Bronchial epithelial cell (primary cell): ENCODE measurements at regions not wholly inside any gene's neighbourhood (a gene's known extent, or its start where the extent isn't known, plus 50 kb on each side); places are given as distances from the start of the nearest gene placed in this dataset.
A peak's percentile ranks its signal among the peaks of the same experiment; 100 is the strongest.
"Not testable (repeated sequence)": the region's sequence is repeated elsewhere in the genome, so short reads cannot be mapped to it uniquely, and the experiment has no call there.

Experiments used
- DNase-seq: peaks from one replicate; pipeline ENCODE4 v3.0.0-alpha.2; 2010; ENCODE audit warnings: low read depth
- FAIRE-seq: peaks from 2 replicates; lab custom pipeline; 2011; peaks lifted over from hg19 to GRCh38; lab: Jason Lieb, UNC
- H3K27me3 ChIP-seq: 2 replicates; pipeline ENCODE4 v1.5.1; 2011; ENCODE audit warnings: low read length; ENCODE audit not compliant: control insufficient read depth, insufficient read depth
- H3K36me3 ChIP-seq: 2 replicates; pipeline ENCODE4 v1.5.1; 2011; ENCODE audit warnings: low read length; ENCODE audit not compliant: control insufficient read depth, insufficient read depth
- H3K4me3 ChIP-seq: 2 replicates; pipeline ENCODE4 v1.5.1; 2011; ENCODE audit warnings: mild to moderate bottlenecking, low read depth, low read length, control low read depth
- CTCF ChIP-seq: IDR thresholded peaks from 2 replicates; pipeline ENCODE4 v1.5.1; 2011; ENCODE audit warnings: mild to moderate bottlenecking, moderate library complexity, low read length, control low read depth, inconsistent platforms; ENCODE audit not compliant: insufficient read depth, severe bottlenecking

DNA sequence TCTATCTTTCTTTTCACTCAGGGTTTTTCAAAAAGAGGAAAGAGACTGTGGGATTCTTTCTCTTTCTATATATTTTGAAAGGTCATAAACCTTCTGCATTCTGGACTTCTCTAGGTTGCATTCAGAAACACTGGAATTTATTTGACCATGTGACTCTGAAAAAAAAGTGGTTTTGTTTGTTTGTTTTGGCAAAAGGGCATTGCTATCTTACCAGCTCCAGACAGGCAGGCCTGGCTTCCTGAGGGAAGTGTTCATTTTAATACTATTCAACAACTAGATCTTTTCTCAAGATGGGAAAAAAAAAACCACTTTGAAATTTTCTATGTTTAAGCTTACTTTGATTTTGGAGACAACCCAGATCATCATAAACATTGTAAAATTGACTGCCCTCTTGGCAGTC lies 170.6 kb downstream of the RBMY1A1 start:
- H3K36me3 ChIP-seq = no peaks in the 10 kb centered on the region
- FAIRE-seq (no peak), DNase-seq (no peak)
- TF ChIP-seq CTCF = no peak
- H3K27me3 ChIP-seq = no peaks in the 10 kb centered on the region
- no peak overlapping the region for H3K4me3 ChIP-seq

DNA sequence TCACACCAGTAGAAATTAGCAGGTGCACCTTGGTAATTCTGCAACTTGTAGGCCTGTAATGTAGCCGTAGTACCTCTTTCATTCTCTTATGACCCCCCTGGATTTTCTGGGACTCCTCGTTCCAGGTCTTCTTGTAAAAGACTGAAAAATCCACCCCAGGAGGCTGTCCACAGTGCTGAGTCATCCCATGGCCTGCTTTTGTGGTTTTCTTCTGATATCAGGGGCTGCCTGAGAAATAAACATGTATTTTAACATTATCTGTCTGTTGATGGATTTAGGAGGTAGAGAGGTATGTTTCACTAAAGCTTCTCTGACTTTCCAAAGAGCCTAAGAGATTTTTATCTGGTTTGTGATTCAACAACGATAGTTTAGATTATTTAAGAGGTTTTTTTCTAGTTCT lies 171.9 kb downstream of the RBMY1A1 start:
- not testable (repeated sequence) for FAIRE-seq, H3K4me3 ChIP-seq, DNase-seq, H3K27me3 ChIP-seq, H3K36me3 ChIP-seq

DNA sequence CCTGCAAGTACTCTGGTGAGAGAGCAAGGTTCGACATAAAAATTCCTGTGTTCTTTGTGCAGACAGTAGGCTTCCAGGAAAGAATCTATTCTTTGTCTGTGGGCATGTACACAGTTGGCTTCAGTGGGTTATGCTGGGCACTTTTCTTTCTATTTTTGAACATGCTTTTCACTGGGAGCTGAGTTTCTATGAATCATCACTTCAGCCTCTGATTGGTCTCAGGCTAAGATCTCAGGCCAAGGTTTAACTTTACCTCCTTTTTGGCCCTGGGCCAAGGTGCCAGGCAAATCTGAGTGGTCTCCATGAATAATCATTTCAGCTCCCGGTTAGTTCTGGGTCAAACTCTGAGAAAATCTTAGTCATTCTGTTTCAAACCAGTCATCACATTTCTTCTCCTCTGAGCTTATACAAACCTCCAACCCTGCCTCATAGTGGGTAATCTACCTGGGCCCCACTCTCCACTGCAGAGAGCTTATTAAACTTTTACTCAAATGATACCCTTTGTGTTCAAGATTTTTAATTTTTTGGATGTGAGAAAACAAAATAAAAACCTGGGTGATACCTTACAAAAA lies 158.8 kb downstream of the RBMY1D start:
- H3K27me3 ChIP-seq, FAIRE-seq, DNase-seq, H3K4me3 ChIP-seq, H3K36me3 ChIP-seq: not testable (repeated sequence)

GRCh38 chrY:21744998-21745397 lies 149.3 kb downstream of the RBMY1D start:
- not testable (repeated sequence) for FAIRE-seq, H3K4me3 ChIP-seq, H3K36me3 ChIP-seq

GRCh38 chrY:21760243-21760642 lies 134.1 kb downstream of the RBMY1D start:
- not testable (repeated sequence) for H3K4me3 ChIP-seq, H3K27me3 ChIP-seq, DNase-seq, FAIRE-seq, H3K36me3 ChIP-seq

More at GRCh38 chrY:21744998-21745397, 149.3 kb downstream of the RBMY1D start:
- not testable (repeated sequence) for H3K27me3 ChIP-seq, DNase-seq

DNA sequence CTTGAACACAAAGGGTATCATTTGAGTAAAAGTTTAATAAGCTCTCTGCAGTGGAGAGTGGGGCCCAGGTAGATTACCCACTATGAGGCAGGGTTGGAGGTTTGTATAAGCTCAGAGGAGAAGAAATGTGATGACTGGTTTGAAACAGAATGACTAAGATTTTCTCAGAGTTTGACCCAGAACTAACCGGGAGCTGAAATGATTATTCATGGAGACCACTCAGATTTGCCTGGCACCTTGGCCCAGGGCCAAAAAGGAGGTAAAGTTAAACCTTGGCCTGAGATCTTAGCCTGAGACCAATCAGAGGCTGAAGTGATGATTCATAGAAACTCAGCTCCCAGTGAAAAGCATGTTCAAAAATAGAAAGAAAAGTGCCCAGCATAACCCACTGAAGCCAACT lies 126.5 kb downstream of the RBMY1D start:
- DNase-seq, H3K27me3 ChIP-seq, H3K4me3 ChIP-seq, FAIRE-seq, H3K36me3 ChIP-seq: not testable (repeated sequence)

DNA sequence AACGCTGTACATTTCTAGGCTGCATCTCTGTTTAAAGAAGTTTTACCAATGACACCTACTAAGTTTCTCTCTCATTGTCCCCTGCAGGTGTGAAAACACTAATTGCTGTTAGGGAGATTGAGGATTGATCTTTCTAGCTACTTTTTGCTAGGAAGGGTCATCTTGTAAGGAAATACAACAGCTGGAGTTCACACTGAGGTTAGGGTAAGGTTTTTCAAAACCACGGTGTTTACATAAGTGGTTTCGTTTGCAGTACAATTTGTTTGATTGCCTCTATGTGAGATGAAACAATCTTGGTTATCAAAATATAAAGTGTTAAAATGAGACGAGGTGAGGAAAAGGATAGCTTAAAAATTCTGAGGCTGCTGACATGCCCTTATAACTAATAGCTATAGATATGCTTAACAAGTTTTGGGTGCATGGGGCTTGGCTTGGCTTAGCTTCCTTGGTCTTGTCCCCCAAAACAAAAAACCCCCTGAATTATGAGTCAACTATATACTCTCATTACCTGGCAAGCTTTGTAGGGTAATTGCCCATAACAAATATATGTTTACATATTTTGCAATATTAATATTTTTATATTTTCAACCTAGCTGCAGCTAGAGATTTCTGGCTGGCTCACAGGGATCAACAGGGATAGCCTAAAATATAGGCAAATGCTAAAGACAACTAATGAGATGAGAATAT lies 112.0 kb downstream of the RBMY1D start:
- H3K36me3 ChIP-seq, H3K4me3 ChIP-seq, DNase-seq, FAIRE-seq, H3K27me3 ChIP-seq: not testable (repeated sequence)

DNA sequence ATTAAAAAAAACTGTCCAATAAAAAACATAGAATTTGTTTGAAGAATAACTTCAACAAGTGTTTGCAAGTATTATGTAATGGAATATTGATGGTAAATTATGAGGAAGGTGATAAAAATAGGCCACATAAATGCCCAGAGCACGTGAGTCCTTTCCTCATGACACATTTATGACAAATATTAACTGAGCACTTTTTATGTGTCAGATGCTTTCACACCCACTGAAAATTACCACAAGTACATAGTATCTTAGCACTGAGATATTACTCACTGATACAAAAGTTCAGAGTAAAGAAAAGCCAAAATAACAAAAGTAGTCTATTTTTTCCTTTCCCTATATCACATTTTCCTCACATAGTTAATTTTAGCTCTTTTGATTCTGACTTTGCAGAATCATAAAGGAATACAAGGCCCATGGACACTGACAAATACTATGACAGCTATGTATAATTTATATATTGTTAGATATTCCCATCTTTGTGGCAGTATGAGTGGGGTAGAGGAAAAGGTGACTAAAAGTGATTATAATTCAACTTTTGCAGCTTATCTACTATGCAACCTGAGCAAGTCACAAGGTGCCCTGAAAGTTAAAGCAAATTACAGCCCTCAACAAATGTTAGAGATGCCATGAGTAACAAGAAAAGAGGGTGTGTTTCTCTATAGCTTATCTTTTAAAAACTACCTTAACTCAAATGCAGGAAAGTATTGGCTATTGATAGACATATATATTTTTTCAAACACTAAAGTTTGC lies 80.7 kb downstream of the RBMY1D start:
- DNase-seq (peak; percentile 0), FAIRE-seq (no peak)
- H3K36me3 ChIP-seq = no peaks in the 10 kb centered on the region
- no peaks in the 10 kb centered on the region for H3K27me3 ChIP-seq
- no peak for TF ChIP-seq CTCF
- no peak overlapping the region for H3K4me3 ChIP-seq
